Stimulated activated CD8-positive, alpha-beta memory T cell treated with anti-CD3 and anti-CD28 coated beads, Interleukin-12 subunit alpha, Interleukin-12 subunit beta, amount 100 ng/mL, for 1 hour (primary cell): ENCODE measurements at regions not wholly inside any gene's neighbourhood (a gene's known extent, or its start where the extent isn't known, plus 50 kb on each side); places are given as distances from the start of the nearest gene placed in this dataset.
"Not testable (repeated sequence)": the region's sequence is repeated elsewhere in the genome, so short reads cannot be mapped to it uniquely, and the experiment has no call there.

Experiments
- DNase-seq: peaks from one replicate; pipeline ENCODE4 v3.0.0-alpha.2; 2020; ENCODE audit warnings: low read depth

DNA sequence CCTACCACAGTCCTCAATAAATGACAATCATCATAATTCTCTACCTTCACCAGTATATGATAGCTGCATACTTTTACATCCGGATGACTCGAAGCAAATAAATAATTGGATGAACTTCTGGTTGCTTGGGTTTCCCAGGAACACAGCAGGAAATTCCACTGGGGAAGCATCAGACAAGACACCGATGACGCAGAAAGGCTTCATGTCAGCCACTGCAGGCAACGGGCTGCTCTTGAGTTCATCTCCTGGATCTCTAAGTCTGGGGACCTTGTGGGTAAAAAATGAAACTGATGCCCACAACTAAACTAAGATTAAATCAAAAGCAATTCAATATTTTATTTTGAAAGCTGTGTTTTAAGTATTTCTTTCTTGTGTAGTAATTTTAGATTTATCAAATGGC is 472.1 kb upstream of the C16orf82 start:
- DNase-seq, result no peak

DNA sequence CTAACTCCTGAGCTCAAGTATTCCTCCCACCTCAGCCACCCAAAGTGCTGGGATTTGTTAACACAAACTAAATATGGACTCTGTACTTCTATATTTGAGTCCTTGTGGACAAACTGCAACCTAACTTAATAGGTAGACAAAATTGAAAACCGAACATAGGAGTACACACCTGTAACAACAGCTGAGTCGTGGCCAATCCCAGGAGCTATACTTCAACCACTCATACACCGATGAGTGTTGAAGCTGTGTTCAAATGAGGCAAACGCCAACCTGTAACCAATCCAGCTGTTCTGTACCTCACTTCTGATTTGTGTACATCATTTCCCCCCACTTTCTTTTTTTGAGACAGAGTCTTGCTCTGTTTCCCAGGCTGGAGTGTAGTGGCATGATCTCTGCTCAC is 471.5 kb upstream of the C16orf82 start:
- no peak for DNase-seq

DNA sequence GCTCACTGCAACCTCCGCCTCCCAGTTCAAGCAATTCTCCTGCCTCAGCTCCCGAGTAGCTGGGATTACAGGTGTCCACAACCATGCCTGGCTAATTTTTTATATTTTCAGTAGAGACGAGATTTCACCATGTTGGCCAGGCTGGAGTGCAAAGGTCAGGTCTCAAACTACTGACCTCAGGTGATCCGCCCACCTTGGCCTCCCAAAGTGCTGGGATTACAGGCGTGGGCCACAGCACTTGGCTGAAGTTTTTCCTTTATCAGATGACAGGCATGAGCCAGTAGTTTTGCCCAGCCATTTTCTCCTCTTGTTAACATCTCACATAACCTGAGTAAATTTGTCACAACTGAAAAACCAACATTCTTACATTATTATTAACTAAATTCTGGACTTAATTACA is 470.7 kb upstream of the C16orf82 start:
- not testable (repeated sequence) for DNase-seq

DNA sequence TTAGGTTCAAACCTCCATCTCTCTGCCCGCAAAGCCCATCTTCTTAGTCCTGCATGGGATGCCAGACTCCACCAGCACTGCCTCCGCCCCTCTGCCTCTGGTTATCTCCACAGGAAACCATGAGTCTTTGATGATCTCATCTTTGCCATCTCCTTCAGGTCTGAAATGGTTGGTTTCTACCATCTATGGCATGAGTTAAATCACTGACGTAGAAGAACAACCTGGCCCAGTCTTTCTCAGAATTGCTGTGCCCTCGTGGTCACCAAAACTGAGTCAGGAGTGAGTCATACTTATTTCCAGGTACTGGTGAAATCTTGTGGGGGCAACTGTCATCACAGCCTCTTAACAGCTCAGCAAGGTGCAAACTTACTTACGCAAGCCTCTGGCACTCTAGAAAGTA is 468.7 kb upstream of the C16orf82 start:
- peak; percentile 34 for DNase-seq

DNA sequence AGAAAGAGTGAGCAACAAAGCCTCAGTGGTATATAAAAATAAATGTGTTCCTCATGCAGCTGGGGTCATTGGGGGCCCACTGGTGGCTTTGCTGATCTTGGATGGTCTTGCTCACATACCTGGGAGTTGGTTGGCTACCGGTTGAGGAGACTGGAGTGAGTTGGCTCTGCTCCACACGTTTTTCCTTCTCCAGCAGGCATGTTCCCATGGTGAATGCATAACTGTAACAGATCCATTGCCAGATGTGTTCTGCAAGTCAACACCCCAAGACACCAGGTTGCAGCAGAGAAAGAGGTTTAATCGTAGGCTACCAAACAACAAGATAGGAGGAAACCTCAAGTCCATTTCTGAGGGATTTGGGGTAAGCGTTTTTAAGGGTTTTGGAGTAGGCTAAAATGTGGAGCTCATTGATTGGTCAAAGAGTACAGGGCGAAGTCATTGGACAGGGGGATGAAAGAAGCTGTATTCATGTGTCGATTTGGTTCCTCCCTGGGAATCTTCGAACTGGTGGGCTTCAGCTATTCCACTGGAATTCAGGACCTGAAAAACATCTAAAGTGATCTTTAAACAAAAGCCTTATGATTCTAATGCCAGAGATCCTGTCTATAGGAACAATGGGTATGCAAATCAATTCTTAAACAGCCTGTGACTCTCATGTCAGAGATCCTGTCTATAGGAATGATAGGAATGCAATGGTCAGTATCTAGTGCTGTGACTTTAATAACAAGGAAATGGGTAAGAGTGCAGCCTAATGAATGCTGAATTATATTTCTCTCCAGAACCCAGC is 467.5 kb upstream of the C16orf82 start:
- DNase-seq, result no peak

DNA sequence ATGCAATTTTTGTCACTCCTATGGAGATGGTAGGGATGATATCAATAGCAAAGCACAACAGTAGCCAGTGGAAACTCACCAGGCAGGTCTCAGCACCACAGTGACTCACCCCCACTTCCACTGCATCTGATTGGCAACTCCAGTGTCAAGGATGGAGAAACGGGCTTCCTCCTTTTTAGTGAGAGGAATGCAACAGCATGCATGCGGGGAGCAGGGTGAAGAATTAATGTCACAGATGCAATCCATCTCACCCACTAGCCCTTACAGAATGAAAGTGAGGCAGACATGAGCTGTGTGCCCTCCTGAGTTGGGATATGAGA is 467.0 kb upstream of the C16orf82 start:
- DNase-seq, result no peak

DNA sequence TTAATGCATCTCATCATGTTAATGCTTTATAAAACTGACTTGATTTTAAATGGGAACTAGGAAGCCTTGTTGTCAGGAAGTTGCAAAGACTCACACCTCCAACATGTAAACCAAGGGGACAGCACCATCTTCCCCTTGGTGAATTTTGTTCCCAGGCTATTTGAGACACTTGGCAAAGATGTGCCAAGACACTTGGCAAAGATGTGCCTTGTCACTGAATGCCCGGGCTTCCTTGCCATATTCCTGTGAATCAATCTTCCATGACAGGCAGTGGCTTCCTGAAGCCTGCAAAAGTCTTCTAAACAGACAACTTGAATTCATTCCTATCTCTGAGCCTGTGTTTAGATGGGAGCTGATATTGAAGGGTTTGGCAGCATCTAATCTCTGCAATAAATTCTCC is 465.4 kb upstream of the C16orf82 start:
- no peak for DNase-seq

DNA sequence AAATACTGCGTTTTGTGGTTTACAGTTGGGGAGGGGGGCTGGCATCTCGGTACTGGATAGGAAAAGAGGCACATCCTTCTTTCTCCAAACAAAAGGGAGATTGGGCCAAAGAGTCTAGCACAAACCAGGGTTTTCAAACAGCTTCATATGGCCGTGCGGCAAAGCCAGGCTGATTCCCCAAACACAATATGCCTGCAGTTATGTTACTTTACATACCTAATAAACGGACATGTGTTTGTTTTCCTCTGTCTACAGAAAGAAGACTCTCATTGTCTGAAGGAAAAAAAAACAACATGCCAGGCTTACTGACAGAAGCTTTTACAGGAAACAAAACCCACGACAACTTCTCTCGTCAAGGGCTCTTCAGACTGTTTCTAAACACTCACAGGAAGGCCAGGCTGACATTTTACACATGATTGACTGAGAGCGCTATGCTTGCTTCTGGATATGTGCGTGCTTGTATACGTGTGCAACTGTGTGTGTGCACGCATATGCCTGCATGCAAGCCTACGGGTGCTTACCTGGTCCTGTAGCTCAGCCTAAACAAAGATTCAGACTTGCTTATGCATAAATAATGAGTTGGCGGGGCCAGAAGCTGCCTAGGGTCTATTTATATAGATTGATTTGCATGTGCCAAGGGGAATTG is 461.0 kb upstream of the C16orf82 start:
- DNase-seq, result no peak

DNA sequence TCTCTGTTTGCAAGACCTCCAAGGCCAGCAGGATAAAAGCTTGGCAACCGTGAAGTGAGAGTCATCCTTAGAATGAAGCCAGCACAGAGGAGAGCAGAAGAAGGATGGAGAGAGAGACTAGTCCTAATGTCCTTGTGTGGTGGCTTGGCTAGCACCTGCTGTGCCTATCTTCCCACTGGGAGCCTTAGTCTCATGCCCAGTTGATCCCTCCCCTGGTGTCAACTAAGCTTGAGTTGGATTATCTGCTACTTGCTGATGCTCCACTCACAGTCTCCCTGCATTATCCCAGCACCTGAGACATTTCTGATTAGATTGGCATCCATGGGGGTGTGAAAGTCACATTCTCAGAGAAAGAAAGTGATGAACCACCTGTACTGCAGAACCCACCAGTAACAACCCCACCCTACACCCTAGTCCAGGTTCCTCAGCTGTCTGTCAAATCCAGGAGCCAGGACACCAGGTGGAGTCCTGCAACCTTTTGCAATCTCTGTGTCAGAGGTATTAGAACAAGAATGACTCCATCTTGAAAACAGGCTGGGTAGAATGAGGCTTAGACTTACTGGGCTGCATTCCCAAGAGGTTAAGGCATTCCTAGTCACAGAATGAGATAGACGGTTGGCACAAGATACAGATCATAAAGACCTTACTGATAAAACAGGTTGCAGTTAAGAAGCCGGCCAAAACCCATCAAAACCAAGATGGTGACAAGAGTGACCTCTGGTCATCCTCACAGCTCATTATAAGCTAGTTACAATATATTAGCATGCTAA is 460.2 kb upstream of the C16orf82 start:
- no peak for DNase-seq

DNA sequence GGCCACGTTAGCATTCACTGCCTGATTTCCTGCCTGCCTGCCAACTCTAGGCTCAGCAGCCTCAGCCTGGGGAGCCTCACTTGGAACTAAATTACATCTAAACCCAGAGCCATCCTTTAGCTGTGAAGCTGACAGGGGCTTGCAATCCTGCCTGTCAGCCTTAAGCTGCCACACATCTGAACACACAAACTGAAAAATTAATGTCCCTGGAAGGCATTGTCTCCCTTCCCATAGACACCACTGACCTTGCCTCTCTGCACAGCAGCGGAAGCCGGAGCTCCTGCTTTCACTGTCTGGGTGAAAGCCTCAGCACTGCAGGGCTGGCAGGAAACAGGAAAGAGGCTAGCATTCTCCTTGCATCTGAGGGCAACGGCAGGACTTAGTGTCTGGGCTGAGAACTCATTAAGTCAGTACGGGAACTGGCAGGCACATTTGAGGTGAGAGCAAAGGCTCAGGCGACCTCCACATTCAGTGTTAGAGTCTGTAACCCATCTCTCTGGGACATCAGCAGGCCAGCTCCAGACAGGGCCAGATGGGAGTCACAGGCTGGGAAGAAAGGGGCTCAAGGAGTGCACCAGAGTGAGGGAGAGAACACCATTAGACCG is 452.4 kb upstream of the C16orf82 start:
- no peak for DNase-seq

DNA sequence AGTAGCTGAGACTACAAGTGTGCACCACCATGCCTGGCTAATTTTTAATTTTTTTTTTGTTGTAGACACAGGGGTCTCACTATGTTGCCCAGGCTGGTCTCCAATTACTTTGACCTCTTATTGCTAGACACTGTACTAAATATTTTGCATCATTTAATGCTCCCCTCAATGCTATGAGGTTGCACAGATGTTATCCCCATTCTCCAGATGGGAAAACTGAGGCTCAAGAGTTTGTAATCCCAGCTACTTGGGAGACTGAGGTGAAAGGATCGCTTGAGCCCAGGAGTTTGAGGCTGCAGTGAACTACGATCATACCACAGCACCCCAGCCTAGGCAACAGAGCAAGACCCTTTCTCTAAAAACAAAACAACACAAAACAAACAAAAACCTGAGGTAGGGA is 443.3 kb upstream of the C16orf82 start:
- DNase-seq, result no peak

DNA sequence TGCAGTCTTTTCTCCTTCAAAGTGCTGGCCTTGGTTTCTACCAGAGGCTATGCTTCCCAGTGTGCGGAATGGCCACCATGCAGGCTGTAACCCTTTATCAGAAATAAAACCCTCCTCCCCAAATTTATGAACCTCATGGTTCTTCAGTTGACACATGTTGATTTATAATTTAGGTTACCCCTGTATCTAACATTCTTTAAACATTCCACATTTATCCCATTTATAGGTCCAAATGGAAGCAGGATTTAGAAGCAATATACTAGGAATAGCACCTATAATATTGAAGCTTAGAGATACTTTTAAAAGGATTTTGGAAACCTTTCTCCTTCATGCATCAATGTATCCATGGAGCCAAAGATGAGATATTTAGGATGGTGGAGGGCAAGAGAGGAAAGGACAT is 438.8 kb upstream of the C16orf82 start:
- no peak for DNase-seq

DNA sequence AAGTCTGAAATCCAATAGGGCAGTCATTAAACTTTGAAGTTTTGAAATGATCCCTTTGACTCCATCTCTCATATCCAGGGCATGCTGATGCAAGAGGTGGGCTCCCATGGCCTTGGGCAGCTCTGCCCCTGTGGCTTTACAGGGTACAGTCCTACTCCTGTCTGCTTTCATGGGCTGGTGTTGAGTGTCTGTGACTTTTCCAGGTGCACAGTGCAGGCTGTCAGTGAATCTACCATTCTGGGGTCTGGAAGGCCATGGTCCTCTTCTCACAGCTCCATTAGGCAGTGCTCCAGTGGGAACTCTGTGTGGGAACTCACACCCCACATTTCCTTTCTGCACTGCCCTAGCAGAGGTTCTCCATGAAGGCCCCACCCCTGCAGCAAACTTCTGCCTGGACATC is 435.4 kb upstream of the C16orf82 start:
- not testable (repeated sequence) for DNase-seq

DNA sequence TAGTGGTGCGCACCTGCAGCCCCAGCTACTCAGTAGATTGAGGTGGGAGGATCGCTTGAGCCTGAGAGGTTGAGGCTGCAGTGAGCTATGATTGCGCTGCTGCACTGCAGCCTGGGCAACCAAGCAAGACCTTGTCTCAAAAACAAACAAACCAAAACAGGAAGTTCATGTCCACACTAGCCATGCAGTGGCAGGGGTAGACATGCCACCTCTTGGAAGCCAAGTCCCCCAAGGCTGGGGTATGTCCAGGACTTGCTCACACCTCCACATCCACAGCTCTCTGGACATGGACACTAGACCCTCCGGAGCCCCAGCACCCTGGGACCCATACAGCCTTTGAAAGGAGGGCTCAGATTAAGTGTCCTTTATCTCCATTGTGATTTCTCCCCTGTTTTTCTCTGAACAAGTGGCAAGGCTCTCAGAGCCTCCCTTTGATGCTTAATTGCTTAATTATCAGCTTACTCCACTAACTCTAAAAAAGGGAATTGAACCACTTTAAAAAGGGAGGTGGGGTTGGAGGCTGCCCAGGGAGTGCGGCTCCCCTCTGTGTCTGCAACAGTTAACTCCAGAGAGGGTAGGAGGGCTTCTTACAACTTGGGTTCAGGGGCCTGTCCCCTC is 424.6 kb upstream of the C16orf82 start:
- DNase-seq, result no peak

DNA sequence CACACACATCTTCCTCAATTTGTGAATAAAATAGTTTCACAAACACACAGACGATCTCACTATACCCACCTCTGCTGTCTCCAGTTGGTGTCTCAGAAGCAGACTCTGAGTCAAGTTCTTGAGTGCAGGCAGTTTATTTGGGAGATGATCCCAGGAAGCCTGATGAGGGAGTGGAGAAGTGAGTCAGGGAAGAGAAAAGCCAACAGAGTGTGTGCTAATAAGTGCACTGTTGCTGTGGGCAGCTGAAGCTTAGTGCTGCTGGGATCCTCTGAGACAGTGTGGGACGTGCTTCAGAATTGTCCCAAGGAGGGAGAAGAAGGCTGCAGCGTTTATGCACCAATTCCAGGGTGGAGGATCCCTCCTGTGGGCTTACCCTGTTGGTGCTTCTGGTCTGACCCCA is 423.2 kb upstream of the C16orf82 start:
- DNase-seq, result no peak

DNA sequence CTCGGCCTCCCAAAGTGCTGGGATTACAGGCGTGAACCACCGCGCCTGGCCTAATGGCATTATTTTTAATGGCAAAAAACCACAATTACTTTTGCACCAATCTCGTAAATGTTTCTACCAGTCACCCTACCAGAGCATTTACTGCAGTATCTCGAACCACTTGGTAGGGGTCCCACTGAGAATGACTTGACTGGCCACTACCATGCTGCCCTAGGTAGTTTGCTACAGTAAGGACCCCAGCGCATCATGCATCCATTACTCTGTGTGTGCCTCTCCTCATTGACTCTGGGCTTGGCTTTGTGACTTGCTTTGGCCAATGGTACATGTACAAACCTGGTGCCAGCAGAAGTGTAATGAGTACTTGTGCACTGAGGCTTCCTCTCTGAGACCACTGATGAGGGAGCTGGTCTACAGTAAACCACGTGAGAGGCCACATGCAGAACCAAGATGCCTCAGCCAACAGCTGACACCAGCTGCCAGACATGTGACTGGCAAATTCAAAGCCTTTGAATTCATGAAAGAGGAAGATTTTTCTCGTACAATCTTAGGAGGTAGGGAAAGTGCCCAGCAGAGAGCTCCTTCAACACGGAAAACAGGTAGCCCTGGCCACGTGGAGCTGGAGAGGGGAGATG is 421.7 kb upstream of the C16orf82 start:
- DNase-seq, result no peak

DNA sequence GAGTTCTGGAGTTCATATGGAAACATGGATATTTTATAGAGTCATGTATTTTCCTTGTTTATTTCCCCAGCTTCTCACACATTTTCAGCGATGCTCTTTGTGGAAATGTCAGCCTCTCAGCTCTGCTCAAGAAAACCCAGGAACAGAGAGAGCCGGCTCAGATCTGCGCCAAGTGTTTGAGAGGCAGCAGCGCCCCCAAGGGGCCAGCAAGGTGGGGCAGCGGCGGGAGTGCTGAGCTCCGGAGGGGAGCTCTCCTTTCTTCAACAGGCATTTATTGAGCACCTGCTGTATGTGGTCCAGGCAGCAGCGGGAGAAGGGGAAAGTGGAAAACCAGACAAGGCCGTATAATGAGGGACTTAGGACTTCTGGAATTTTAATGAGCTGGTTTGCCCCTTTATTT is 421.1 kb upstream of the C16orf82 start:
- peak; percentile 27 for DNase-seq

DNA sequence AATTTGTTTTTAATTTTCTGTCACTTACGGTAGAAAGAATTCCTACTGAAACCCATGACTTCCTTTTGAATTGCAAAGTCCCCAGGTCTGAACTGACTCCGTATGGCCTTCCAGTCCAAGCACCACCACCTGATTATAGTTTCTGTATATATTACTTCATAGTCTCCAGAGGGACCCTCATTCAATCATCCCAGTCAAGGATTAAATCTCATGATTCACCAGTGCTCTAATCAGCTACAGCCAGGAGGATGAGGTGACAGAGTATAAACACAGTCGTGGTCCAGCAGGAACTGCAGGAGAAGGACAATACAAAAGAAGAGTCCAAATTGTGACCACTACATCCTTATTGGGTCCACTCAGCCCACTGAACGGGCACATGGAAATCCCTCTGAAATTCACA is 418.9 kb upstream of the C16orf82 start:
- no peak for DNase-seq

DNA sequence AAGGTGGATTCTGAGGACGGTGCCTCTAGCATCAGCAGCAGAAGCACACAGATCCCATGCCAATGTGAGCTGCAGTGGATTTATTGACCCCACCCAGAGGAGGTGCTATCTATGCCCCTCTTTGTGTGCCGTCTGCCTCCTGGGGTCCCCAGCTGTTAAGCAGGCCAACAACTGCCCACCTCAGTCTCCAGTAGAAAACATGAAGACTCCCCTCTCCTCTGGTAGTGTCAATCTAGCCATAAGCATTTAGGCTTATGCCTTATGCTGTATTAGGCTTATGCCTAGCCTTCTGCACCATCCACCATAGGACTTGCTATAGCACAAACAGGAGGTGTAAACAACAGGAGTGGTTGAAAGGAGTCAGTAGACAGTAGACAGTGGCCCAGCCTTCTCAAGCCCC is 417.9 kb upstream of the C16orf82 start:
- DNase-seq, result no peak

DNA sequence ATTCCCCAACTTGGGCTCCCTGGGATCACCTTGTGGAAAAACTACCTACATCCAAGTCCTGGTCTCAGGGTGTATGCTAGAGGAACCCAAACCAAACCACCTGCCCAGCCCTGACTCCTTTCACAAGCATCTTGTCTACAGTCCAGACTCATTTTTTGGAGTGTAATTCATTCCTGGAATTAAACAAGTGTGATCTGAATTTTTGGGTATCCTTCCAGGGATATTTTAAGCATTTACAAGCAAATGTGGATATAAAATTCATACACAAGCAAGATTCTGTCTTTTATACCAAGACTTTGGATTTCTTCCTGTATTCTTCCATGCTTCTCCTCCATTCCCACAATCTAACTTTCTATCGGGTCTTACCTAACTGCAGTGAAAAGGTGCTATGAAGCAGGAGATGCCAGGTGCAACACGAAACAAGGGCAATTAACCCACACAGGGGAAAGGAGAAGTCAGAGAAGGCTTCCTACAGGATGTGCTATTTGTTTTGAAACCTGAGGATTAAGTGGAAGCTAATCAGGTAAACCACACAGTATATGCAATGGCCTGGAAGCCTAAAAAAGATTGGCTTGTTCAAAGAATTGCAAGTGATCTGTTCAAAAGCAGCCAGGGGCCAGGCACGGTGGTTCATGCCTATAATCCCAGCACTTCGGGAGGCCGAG is 417.2 kb upstream of the C16orf82 start:
- no peak for DNase-seq

DNA sequence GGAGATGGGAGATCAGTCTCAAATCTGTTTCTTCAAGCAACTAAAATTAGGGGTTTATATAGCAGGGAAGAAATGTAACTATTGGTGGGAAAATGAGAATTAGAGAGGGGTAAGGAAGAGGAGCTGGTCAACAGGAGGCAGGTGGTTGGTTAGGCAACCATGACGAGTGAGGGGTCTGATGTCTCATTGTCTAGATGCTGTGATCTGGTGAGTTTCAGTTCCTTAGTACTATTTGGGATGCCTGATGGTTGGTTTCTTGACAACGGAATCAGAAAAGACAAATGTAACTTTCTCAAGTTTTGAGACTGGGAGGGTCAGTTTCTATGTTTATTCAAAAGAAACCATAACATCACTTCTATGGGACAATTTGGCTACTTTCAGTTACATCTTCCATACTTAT is 415.3 kb upstream of the C16orf82 start:
- no peak for DNase-seq
